HCT116 (cell line): ENCODE measurements at regions not wholly inside any gene's neighbourhood (a gene's known extent, or its start where the extent isn't known, plus 50 kb on each side); places are given as distances from the start of the nearest gene placed in this dataset.

Experiments
- ATAC-seq: fragments of 200-7000 bp; cut with Tn5 transposase; 2 replicates; pipeline ENCODE4 v1.9.1; 2020; ENCODE audit warnings: mild to moderate bottlenecking, moderate library complexity
- BruUV-seq: library from RNA; stranded (reverse); fragments of 400-500 nt; replicated peaks from 2 replicates; lab custom pipeline; 2021; lab: Mats Ljungman, UMichigan
- CTCF ChIA-PET: fragments of 300-600 bp; sonication (Branson Sonifier 250); formaldehyde crosslinking; loops from one replicate; lab custom pipeline; 2021; ENCODE audit warnings: antibody characterized with exemption; lab: Charles Lee
- POLR2A ChIA-PET: fragments of 300-600, 350-600 bp; sonication (Branson Sonifier 250); formaldehyde crosslinking; loops from one replicate; lab custom pipeline; 2021; ENCODE audit warnings: antibody characterized with exemption; lab: Charles Lee
- RAD21 ChIA-PET, 2 experiments: fragments of 300-600 bp; sonication (Branson Sonifier 250); formaldehyde crosslinking; loops; one replicate each; lab custom pipeline; 2023; ENCODE audit warnings: low total read pairs in 2 of 2; ENCODE audit not compliant: uncharacterized antibody in 2 of 2, unreplicated experiment in 2 of 2, low non-redundant PET in 1 of 2; lab: Charles Lee
- DNase-seq: peaks from one replicate; pipeline ENCODE4 v3.0.0-alpha.2; 2010; ENCODE audit warnings: low read depth, low spot score
- H2AFZ ChIP-seq: fragments of 200-600 bp; shearing (Covaris generic), sonication (generic); 2 replicates; pipeline ENCODE4 v1.6.1; 2017; ENCODE audit warnings: low read depth, mixed run types, mixed read lengths, antibody characterized with exemption, low read length; ENCODE audit not compliant: poor library complexity, severe bottlenecking
- H3K27ac ChIP-seq: 2 replicates; pipeline ENCODE4 v1.5.1; 2012; ENCODE audit warnings: low read depth, low read length
- H3K27me3 ChIP-seq: fragments of 200-600 bp; sonication (generic); 2 replicates; pipeline ENCODE4 v1.6.1; 2016; ENCODE audit warnings: mixed run types, low read length, mixed read lengths; ENCODE audit not compliant: insufficient read depth
- H3K36me3 ChIP-seq, 2 experiments: fragments of 200-500 bp in 1 of 2; fragments of 200-600 bp in 1 of 2; sonication (Bioruptor generic) in 1 of 2; sonication (generic) in 1 of 2; 2 replicates each; pipeline versions ENCODE4 v1.5.1 to v1.6.1; 2014 to 2016; ENCODE audit warnings: low read length in 2 of 2, inconsistent platforms in 1 of 2, mixed read lengths in 1 of 2, mixed run types in 1 of 2; ENCODE audit not compliant: insufficient read depth in 2 of 2, control insufficient read depth in 1 of 2
- H3K4me1 ChIP-seq, 2 experiments: fragments of 200-600 bp in 1 of 2; sonication (generic) in 1 of 2; 2 replicates each; pipeline versions ENCODE4 v1.5.1 to v1.6.1; 2012 to 2017; ENCODE audit warnings: low read length in 2 of 2, inconsistent platforms in 1 of 2, mild to moderate bottlenecking in 1 of 2, mixed read lengths in 1 of 2, mixed run types in 1 of 2, moderate library complexity in 1 of 2; ENCODE audit not compliant: insufficient read depth in 2 of 2, control insufficient read depth in 1 of 2
- H3K4me2 ChIP-seq: fragments of 200-600 bp; sonication (generic); 2 replicates; pipeline ENCODE4 v1.6.1; 2017; ENCODE audit warnings: mixed run types, low read length, mixed read lengths
- H3K4me3 ChIP-seq, 2 experiments: fragments of 200-600 bp in 1 of 2; sonication (generic) in 1 of 2; replicated peaks in 1 of 2; 2 replicates each; pipeline ENCODE4 v1.5.1; 2011 to 2016; ENCODE audit warnings: low read length in 2 of 2, control low read depth in 1 of 2, low read depth in 1 of 2, mild to moderate bottlenecking in 1 of 2, mixed read lengths in 1 of 2, mixed run types in 1 of 2
- H3K79me2 ChIP-seq: fragments of 200-600 bp; sonication (generic); 2 replicates; pipeline ENCODE4 v1.6.1; 2017; ENCODE audit warnings: mild to moderate bottlenecking, mixed run types, low read length, moderate library complexity, mixed read lengths; ENCODE audit not compliant: insufficient read depth
- H3K9ac ChIP-seq: fragments of 200-600 bp; sonication (generic); 2 replicates; pipeline ENCODE4 v1.6.1; 2016; ENCODE audit warnings: low read length, mixed read lengths
- H3K9me2 ChIP-seq: fragments of 200-600 bp; sonication (generic), shearing (Covaris generic); 2 replicates; pipeline ENCODE4 v1.6.1; 2017; ENCODE audit warnings: mixed run types, mild to moderate bottlenecking, moderate library complexity; ENCODE audit not compliant: insufficient read depth
- H3K9me3 ChIP-seq, 2 experiments: fragments of 200-500 bp in 1 of 2; fragments of 200-600 bp in 1 of 2; sonication (Bioruptor generic) in 1 of 2; sonication (generic) in 1 of 2; 2 replicates each; pipeline ENCODE4 v1.6.1; 2014 to 2017; ENCODE audit warnings: low read length in 2 of 2, mixed read lengths in 2 of 2, inconsistent platforms in 1 of 2, low read depth in 1 of 2, mild to moderate bottlenecking in 1 of 2, mixed run types in 1 of 2, moderate library complexity in 1 of 2; ENCODE audit not compliant: control insufficient read depth in 1 of 2, insufficient read depth in 1 of 2
- H4K20me1 ChIP-seq: fragments of 200-600 bp; sonication (generic), shearing (Covaris generic); 2 replicates; pipeline ENCODE4 v1.6.1; 2017; ENCODE audit warnings: mixed run types, mild to moderate bottlenecking, moderate library complexity; ENCODE audit not compliant: insufficient read depth
- CEBPB ChIP-seq: IDR thresholded peaks from 2 replicates; pipeline ENCODE4 v1.6.1; 2012; ENCODE audit warnings: low read depth
- EGR1 ChIP-seq: IDR thresholded peaks from 2 replicates; pipeline ENCODE4 v1.6.1; 2012; ENCODE audit warnings: low read depth
- FOSL1 ChIP-seq: IDR thresholded peaks from 2 replicates; pipeline ENCODE4 v1.6.1; 2012; ENCODE audit warnings: low read depth
- POLR2A ChIP-seq: IDR thresholded peaks from 2 replicates; pipeline ENCODE4 v1.7.0; 2011; ENCODE audit warnings: borderline replicate concordance; ENCODE audit not compliant: insufficient read depth, insufficient read length; ENCODE audit errors: extremely low read depth
- POLR2AphosphoS5 ChIP-seq: IDR thresholded peaks from 2 replicates; pipeline ENCODE4 v1.6.1; 2011; ENCODE audit warnings: mild to moderate bottlenecking, low read depth, low read length, moderate library complexity
- RAD21 ChIP-seq: IDR thresholded peaks from 2 replicates; pipeline ENCODE4 v1.6.1; 2012; ENCODE audit warnings: low read depth, mild to moderate bottlenecking
- ZNF274 ChIP-seq: fragments of 200-500 bp; sonication (Bioruptor generic); IDR thresholded peaks from 2 replicates; pipeline ENCODE4 v1.6.1; 2014; ENCODE audit warnings: mild to moderate bottlenecking, low read depth, low read length, inconsistent platforms
- intact Hi-C: fragments of 100-400 bp; cut with micrococcal nuclease; formaldehyde crosslinking; loops from 2 replicates; pipeline ENCODE4 v1.10.0; 2022

GRCh38 chr2:238973038-238973739 is 125.3 kb downstream of the TWIST2 start:
- POLR2A ChIA-PET = no interaction called here
- no peak overlapping the region for H3K4me3 ChIP-seq

GRCh38 chr2:238974081-238974480 is 126.2 kb downstream of the TWIST2 start:
- ChIA-PET RAD21 (no interaction called here), POLR2A (interaction anchor here (0.8 kb wide), 1 partner anchor 18 kb away, joined by 3 read pairs; no protein-coding TSS in a partner anchor), CTCF (interaction anchor here (1.0 kb wide), 1 partner anchor 9 kb away, joined by 4 read pairs; no protein-coding TSS in a partner anchor)
- no peaks in the 10 kb centered on the region for H3K9me2 ChIP-seq
- H4K20me1 ChIP-seq = no peaks in the 10 kb centered on the region
- H3K4me1 ChIP-seq = peaks cover 0 to 15% of the 10 kb centered on the region in 2 experiments; a peak in 2 of 4 replicates
- no TSS peak for BruUV-seq
- ATAC-seq (no peak), DNase-seq (no peak)
- H2AFZ ChIP-seq = no peak overlapping the region
- H3K9ac ChIP-seq = no peak overlapping the region
- H3K4me2 ChIP-seq = no peak overlapping the region
- no peaks in the 10 kb centered on the region for H3K79me2 ChIP-seq
- no peak overlapping the region for H3K4me3 ChIP-seq
- intact Hi-C loops = no loop called here
- no peaks in the 10 kb centered on the region for H3K9me3 ChIP-seq
- no peak overlapping the region for H3K27ac ChIP-seq
- H3K36me3 ChIP-seq = no peaks in the 10 kb centered on the region
- no peak for TF ChIP-seq POLR2AphosphoS5
- peak; percentile 25 for TF ChIP-seq FOSL1
- no peaks in the 10 kb centered on the region for H3K27me3 ChIP-seq

More at GRCh38 chr2:238973038-238973739, 125.3 kb downstream of the TWIST2 start:
- no peak for ATAC-seq
- intact Hi-C loops = no loop called here
- Histone ChIP-seq H3K9ac (no peak overlapping the region), H3K36me3 (no peaks in the 10 kb centered on the region), H4K20me1 (no peaks in the 10 kb centered on the region), H3K9me3 (no peaks in the 10 kb centered on the region), H2AFZ (no peak overlapping the region), H3K4me1 (peaks cover 0 to 15% of the 10 kb centered on the region in 2 experiments; a peak in 2 of 4 replicates), H3K27me3 (no peaks in the 10 kb centered on the region), H3K9me2 (no peaks in the 10 kb centered on the region), H3K27ac (no peak overlapping the region), H3K4me2 (no peak overlapping the region), H3K79me2 (no peaks in the 10 kb centered on the region)
- ChIA-PET CTCF (interaction anchor here (0.8 kb wide), 1 partner anchor 25 kb away, joined by 3 read pairs; no protein-coding TSS in a partner anchor), RAD21 (no interaction called here)
- TF ChIP-seq CEBPB (no peak), RAD21 (no peak), POLR2A (no peak), ZNF274 (no peak), EGR1 (no peak)
- DNase-seq = no peak
- no TSS peak for BruUV-seq
